HG03439 (cell line): ENCODE measurements at regions not wholly inside any gene's neighbourhood (a gene's known extent, or its start where the extent isn't known, plus 50 kb on each side); places are given as distances from the start of the nearest gene placed in this dataset.

Experiments used
- ATAC-seq: cut with Tn5 transposase; IDR thresholded peaks from one replicate; pipeline ENCODE4 v1.9.1; 2021; ENCODE audit warnings: mild to moderate bottlenecking, moderate library complexity; ENCODE audit not compliant: unreplicated experiment

DNA sequence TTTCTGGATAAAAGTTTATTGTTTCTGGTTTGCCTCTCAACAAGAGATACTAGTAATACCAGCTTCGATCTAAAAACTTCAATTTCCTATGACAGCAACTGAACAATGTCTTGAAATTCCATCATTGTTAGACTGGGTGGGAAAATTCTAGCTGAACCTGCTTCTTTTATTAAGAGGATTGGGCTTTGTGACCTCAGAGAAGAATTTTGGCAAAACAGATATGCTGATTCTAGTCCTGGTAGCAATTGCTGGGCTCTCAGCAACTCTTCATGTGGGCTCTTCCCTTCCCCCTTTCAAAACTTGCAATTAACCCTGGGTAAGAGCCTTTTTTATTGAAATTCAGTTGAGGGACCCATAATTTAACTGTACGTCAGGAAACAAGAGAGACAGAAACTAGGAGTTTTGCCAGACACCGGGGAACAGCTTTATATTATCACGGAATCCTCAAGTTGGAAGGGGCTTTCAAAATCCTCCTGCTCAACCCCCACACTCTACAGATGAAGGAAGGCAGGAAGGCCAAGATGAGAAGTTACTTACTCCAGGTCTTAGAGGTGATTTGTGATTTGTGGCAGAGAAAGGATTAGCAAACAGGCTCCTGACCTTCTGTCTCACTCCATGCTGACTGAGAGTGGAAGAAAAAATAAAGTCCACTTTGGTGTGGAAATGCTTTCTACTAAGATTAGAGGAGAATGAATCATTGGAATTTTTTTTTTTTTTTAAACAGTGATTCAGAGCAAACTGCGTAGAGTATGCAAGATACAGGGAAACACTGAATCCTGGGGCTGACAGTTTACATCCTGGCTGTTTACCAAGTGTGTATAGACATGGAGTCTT, 239.0 kb upstream of the ATP2B1 start:
- ATAC-seq: no peak

DNA sequence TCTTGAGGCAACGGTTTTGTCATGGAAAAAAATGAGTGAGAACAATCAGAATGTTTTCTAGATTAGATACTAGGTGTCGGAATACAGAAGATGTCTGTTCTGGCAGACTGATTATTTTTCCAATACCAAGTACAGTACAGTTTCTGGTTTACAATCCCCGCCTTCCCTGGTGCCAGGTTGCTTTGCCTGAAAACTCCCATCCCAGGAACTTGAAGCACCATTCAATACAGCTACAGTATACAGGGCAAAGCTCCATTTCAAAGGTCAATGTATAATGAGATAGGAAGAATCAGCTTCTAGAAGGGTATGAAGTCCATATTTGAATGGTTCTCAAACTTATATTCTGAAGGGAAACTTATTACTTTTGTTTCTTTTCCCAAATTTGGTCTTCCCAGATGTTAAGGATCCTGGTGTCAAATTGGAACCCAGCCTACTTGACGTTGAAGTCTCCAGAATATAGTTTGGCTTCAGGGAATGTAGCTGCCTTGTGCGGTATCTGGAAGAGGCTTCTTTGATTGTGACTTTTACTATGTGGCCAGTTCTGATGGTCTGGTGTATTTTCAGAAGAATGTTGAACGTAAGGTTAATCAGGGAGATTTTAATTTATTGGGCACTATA, 238.0 kb upstream of the ATP2B1 start:
- ATAC-seq: no peak

DNA sequence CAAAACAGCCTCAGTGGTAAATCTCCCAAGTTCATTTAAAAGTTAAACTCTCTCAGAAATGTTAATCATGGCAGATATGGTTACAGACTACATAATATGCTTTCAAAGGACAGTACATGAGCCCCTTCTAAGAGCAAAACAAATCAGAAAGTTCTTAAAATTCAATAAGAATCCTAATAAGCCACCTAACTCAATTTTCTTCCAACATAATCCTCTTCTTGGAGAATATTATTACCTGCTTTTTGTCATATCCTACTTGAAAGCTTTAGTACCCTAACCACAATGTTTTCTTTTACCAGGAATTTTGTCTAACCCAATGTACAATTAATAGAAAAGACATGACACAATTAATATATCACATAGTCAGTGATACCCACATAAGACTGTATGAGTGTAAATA, 236.5 kb upstream of the ATP2B1 start:
- no peak for ATAC-seq

DNA sequence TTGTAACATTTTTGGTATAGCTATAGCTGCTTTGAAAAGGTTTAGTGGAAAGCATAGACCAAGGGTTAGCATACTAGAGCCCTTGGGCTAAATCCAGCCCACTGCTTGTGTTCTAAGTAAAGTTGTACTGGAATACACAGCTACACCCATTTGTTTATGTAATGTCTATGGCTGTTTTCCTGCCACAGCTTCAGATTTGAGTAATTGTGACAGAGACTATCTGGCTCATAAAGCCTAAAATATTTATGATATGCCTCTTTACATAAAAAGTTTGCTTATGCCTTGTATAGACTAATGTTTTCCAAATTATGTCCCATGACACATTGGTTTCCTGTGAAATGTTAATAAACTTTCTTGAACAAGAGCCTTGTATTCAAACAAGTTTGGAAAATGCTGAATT, 234.8 kb upstream of the ATP2B1 start:
- no peak for ATAC-seq

DNA sequence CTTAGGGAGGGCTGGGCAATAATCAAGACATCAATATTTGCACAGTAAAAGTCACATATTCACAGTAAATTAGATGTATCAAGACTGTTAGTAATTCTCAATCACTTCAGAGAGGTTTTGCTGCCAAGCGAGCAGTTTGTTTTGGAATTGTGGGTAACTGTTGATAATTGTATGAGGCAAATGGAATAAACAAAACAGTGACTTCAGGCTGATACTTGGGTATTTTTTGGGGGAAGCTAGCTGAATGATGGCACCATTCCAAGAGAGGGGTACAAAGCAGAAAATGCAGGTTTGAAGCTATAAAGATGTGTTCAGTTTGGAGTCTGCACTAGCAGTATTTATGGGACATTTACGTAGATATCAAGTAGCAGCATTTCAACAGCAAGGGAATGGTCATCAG, 232.8 kb upstream of the ATP2B1 start:
- no peak for ATAC-seq

DNA sequence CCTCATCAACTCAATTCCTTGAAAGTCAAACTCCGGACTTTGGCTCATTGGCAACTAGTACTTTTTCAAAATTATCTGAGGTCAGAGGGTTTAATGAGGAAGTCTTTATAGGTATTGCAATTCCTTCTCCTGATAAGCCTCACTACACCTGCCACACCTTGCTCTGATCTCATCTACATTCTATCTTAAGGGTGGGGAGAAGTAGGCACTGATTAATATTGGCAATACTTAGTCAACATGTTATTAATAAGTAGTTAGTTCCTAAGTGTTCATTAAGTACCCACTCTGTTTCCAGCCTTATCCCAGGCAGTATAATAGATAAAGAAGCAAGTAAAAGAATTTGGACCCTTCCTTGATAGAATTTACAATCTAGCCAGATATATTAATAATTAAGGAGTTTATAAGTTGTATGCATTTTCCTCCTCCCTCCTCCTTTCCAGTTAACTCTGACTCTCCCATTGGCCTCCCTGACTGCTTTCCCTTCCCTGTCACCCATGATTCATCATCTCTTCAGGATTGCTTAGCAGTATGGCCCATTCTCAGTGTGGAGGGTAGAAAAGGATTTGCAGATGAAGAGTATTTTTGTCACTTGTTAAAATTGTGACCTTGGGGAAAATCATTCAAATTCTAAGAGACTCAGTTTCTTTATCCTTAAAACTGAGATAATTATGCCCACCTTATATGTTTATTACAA, 231.0 kb upstream of the ATP2B1 start:
- ATAC-seq: no peak

DNA sequence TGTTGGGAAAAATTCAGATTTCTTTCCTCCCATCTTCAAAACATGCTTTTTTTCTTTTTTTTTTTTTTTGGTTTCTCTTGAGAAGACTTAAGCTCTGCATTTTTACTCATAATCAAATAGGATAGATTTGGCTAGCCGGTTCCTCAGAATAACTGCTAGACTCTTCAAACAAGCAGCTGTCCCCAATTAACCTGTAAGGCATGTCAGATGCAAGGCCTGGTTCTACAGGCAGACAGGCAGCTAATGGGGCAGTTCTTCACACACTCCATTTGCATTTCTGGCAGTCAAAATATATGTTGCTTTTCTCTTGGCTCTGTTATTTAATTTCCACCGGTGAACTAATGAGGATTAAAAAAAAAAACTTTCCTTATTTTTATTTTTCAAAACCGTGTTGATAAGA, 228.0 kb upstream of the ATP2B1 start:
- ATAC-seq: no peak

DNA sequence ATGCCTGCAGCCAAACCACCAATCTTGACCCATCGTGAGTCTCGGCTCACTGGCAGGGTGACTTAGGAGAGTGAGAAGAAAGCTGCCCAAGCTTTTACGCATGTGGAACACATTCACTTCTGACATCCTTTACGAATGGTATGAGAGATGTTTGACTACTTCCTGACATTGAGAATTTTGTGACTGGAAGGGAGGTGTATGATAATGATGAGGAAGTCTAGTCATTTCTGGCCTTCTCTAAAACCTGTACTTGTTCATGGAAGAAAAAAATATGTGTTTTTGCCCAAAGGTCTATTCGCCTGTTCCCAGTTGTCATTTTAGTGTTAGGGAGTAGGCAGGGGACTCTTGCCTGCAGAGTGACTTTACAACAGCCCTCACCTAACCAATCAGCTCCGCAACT, 227.2 kb upstream of the ATP2B1 start:
- ATAC-seq: peak; percentile 65

DNA sequence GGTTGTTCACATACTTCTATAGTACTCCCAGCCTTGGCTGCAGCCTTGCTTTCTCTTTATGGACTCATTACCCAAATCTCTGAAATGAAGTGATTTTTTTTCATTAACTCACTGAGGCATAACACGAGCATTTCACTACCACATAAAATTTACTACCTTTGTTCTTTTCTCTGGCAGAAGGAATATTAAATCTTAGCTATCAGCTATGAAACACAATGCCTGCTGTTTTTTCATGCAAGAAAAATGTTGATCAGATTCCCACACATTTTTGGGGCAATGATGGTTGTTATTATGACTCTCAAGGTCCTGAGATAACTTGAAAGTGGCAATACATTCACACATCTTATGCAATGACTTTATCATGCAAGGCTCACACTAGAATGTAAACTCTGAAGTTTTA, 225.3 kb upstream of the ATP2B1 start:
- ATAC-seq: no peak

DNA sequence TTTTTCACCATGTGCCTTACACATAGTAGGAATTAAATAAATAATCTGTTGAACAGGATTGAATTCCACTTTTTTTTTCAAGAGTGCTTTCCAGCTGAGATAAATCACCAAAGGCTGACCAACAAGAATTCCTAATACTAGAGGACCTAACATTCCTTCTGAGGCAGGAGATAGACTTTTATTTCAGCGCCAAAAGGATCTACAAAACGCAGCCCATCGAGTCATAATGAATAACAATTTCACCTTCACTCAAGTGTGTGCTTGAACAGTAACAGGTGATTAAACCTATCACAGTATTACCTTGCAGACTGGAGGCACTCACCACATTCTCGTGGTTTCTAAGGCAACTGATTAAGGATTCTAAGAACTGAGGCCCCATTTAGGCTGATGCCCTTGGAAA, 224.3 kb upstream of the ATP2B1 start:
- ATAC-seq: no peak

DNA sequence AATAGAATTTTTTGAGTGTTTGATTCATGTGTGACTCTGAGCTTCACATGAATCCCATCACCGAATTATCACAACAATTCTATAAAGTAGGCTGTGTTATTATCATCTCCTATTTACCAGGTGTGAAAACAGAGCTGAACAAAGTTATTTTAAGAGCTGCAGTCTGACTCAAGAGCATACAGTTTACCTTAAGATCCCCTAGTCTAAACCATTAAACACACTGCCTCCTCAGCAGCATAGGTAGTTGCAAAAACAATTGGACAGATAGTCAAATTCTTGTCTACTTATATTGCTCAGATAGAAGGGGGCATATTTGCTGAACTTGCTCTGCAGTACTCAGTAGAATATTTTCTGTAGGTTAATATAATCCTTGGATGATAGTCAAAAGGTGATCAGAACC, 219.8 kb upstream of the ATP2B1 start:
- no peak for ATAC-seq

DNA sequence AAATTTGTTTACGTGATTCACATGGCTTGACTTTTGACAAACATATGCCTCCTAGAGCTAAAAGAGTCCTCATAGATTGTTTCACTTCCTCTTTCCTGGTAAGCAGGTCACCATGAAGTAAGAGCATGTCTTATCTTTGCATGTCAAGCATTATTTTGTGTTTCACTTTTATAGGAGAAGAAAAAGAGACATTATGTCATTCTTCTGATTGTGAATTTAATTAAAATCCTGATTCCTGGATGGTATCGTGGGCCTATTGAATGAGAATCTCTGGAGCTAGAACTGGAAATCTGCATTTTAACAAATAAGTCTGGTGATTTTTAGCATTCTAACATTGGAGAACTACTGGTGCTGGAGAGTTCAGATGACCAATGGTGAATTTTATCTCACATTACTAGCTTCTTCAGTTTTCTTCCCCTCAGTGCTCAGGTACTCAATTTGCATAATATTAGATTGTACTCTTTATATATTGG, 218.6 kb upstream of the ATP2B1 start:
- ATAC-seq: peak; percentile 96

DNA sequence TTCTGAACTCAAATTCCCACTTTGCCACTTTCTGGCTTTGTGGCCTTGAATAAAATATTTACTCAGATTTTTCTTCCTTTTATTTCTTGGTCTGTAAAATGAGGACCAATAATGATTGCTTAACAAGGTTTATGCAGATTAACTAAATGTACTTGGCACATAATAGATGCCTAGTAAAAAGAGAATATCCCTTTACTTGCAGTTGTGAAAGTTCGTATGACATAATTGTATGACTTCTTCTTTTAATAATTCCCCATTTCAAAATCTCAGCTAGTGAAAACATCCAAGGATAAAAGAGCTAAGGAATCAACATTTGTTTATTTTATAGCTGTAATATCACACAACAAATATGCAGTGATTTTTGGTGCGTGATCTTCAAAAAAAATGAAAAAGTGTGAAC, 215.6 kb upstream of the ATP2B1 start:
- no peak for ATAC-seq

DNA sequence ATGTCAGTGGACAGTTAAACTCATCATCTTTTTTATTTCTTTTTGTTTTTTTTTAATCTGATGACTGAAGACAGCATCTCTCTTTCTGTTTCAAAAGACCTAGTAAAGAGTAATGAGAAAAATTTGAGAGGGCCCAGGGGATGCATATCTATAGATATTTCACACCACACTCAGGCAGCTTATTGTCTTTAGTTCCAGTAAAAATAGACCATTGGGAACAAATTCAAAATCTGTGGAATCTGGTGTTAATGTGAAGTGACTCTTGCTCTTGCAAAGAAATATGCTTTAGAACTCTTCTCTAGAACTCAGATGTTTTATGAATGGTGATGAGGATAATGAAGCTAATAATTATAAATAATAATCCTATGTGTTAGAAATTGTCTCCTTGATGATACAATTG, 214.5 kb upstream of the ATP2B1 start:
- no peak for ATAC-seq

DNA sequence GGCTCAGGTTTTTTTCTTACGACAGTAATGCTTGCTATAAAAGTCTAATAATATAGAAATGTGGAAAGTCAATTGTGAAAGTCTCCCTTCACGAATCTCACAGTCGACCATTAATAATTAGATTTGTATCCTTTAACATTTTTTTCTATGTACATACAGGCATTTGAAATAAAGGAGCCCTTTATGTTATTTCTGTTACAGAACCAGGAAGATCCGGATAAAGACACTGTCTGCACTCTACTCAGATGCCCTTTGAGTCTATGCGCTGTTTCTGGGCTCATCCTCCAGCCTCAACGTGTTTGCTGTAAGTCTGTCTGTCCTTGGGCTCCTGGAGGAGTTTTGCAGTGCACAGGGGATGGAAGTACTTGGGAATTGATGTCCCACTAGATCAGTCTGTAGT, 212.2 kb upstream of the ATP2B1 start:
- ATAC-seq: no peak

DNA sequence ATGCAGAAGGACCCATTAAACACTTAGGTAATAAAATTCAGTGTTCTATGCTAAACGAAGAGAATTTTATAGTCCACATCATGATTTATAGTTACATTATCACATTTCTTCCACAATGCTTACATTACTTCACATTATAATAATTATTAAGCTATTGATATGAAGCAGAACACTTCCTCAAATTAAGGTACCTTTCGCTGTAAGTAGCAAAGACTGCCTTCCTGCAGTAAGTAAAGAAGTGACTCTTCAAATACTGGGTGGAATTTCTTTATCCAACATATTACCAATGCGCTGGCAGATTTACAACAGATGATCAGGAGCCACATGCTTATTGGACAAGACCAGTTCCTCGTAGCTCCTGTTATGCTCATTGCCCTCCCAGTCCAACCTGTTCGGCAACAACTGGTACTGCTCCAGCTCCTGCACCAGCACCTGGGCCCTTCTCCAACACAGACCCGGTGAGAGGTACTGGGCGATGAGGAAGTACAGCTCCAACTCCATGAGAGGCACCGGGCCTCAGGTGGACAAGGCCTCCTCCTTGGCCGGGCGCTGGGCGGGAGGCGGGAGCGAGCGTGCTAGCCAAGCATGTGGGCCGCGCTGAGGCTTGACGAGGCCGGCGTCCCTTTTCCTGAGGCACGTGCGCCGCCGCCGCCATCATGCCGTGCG, 210.7 kb upstream of the ATP2B1 start:
- ATAC-seq: no peak

DNA sequence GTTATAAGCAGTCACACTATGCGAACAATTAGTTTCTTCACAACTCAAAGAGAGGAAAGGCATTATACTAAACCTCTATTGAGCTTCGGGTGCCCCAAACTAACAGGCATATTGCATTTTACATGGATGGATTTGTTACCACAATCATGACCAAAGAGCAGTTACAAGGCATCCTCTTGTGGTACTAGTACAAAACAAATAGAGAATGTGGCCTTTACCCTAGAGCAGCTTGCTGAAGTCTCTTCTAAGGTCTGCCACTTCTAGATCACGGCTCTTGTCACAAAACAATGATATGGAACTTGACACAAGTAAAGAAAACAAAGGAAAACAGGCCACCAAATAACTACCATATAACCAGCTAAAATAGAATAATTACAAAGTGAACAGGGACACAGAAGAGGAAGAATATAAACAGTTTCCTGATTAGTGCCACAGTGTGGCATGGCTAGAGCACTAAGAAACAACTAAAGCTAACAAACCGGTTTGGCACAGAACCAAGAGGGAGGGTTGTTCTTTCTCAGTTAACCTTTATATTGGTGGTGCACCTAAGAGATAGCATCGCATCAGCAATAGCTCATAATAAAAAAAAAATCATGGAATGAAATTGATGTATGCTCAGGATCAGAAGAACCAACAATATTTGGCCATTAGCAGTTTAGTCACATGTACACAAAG, 209.7 kb upstream of the ATP2B1 start:
- no peak for ATAC-seq

DNA sequence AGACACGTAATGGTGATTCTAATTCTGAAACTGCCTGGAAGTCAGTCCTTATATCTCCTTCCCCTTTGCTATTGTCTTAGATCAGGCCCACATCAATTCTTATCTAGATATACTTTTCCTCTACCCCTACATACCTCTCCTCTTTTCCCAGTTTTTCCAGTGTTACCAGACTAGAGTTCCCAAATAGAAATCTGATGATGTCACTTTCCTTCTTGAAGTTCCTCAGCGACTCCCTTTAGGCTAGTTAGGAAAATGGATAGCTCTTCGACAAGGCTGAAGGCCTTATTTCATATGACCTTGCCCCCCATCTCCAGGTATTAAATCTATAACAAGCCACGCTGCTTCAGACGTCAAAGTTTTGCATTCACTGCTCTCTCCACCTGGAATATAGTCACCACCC, 201.1 kb upstream of the ATP2B1 start:
- ATAC-seq: no peak

DNA sequence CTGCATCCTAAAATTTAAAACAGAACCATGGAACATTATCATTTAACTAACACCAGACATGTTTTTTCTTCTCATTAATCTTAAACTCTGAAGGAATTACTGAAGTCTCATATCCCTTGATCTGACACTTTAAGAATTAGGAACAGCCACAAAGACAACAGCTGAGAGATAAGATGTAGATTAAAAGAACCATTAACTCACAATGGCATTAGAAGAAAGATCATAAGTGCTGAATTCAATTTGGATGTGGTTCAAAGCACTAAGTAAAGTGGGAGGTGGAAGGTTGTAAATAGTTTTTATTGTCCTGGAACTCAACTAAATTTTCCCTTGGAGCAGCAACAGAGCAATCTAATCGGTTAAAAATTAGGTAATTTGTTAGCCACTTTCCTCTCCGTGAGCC, 199.0 kb upstream of the ATP2B1 start:
- ATAC-seq: no peak

DNA sequence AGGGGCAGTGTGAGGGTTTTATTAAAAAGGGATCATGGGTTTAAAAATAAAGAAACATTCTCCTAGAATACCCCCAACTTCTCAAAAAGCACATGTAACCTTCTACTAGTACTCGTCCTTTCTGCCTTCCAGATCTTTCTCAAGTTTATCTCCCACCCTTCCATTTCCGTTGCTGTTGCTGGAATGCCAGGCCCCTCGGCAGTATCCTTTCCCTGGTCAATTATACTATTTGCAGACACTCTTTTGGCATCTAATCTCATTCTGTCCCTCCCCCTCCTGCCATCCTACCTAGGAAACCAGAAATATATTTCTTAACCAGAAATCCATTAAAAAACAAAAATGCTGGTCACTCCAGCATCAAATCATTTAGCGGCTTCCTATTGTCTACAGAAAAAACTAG, 198.2 kb upstream of the ATP2B1 start:
- no peak for ATAC-seq

DNA sequence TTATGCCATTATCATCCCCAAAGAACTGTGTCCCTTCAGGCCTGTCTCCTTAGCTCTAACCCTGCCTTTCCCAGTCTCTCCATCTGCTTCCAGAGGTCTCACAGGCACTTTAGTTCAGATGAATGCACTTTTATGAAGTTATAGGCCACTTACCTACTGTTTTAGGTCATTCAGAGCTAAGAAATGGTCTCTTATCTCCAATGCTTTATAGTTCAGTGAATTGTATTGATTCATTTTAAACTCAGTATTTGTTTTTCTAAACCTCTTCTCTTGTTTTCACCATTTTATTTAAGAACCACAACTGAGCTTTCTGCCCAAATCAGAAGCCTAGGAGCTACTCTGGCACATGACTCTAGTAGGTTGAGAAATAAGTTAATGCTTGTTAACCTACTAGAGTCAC, 197.5 kb upstream of the ATP2B1 start:
- no peak for ATAC-seq
